ENCODE measurements at regions not wholly inside any gene's neighbourhood (a gene's known extent, or its start where the extent isn't known, plus 50 kb on each side); places are given as distances from the start of the nearest gene placed in this dataset.

GRCh38 chr5:103402851-103403250 lies 144.3 kb downstream of the MACIR start:
- TF ChIP-seq POLR2A (IDR thresholded peaks at IDR 0.05; ENCODE audit: low read depth, low read length) (no peak), POLR2AphosphoS5 (IDR thresholded peaks at IDR 0.05; ENCODE audit: low read depth, low read length) (no peak), TAF1 (IDR thresholded peaks at IDR 0.05; ENCODE audit: borderline replicate concordance, low read depth, low read length) (no peak)

Data from GM12892 (cell line).